Activated B cell treated with CpG ODN at 0.5 μM for 24 hours (primary cell): ENCODE measurements at regions not wholly inside any gene's neighbourhood (a gene's known extent, or its start where the extent isn't known, plus 50 kb on each side); places are given as distances from the start of the nearest gene placed in this dataset.
"Not testable (repeated sequence)": the region's sequence is repeated elsewhere in the genome, so short reads cannot be mapped to it uniquely, and the experiment has no call there.

Experiments
- ATAC-seq: fragments of 200-7000 bp; cut with Tn5 transposase; one replicate; pipeline ENCODE4 v1.10.0; 2021; ENCODE audit warnings: low read depth, mild to moderate bottlenecking, moderate library complexity
- CTCF ChIA-PET: fragments of 350-600 bp; sonication (Branson Sonifier 250); formaldehyde crosslinking; loops from one replicate; lab custom pipeline; 2021; ENCODE audit warnings: antibody characterized with exemption; lab: Charles Lee
- POLR2A ChIA-PET: fragments of 350-600 bp; sonication (Branson Sonifier 250); formaldehyde crosslinking; loops from one replicate; lab custom pipeline; 2021; ENCODE audit warnings: antibody characterized with exemption; lab: Charles Lee
- DNase-seq: peaks from one replicate; pipeline ENCODE4 v3.0.0; 2022
- H3K27ac Mint-ChIP-seq: one replicate; pipeline ENCODE4 v1.8.0; 2020; ENCODE audit warnings: mixed read lengths
- H3K27me3 Mint-ChIP-seq: one replicate; pipeline ENCODE4 v1.8.0; 2021; ENCODE audit warnings: mixed read lengths
- H3K36me3 Mint-ChIP-seq: one replicate; pipeline ENCODE4 v1.8.0; 2021; ENCODE audit warnings: low read depth, mixed read lengths
- H3K4me1 Mint-ChIP-seq: one replicate; pipeline ENCODE4 v1.8.0; 2021; ENCODE audit warnings: mixed read lengths
- H3K4me3 Mint-ChIP-seq: one replicate; pipeline ENCODE4 v1.8.0; 2020; ENCODE audit warnings: mild to moderate bottlenecking, mixed read lengths
- H3K9me3 Mint-ChIP-seq: one replicate; pipeline ENCODE4 v1.8.0; 2020; ENCODE audit warnings: mixed read lengths
- CTCF ChIP-seq: fragments of 200-600 bp; IDR thresholded peaks from one replicate; pipeline ENCODE4 v1.8.0; 2022; ENCODE audit warnings: antibody characterized with exemption, mild to moderate bottlenecking
- intact Hi-C: fragments of 100-400 bp; cut with micrococcal nuclease; formaldehyde crosslinking; loops from one replicate; pipeline ENCODE4 v1.15.1; 2024

- ChIA-PET POLR2A (no interaction called here), CTCF (no interaction called here)
- intact Hi-C loops, result no loop called here
- peaks cover 3% of the 10 kb centered on the region for H3K9me3 Mint-ChIP-seq
- H3K27ac Mint-ChIP-seq, result no peak overlapping the region
- no peaks in the 10 kb centered on the region for H3K36me3 Mint-ChIP-seq
- DNase-seq (no peak), ATAC-seq (no peak)
- H3K4me1 Mint-ChIP-seq, result no peaks in the 10 kb centered on the region
- no peak for TF ChIP-seq CTCF
- H3K27me3 Mint-ChIP-seq, result no peaks in the 10 kb centered on the region
- H3K4me3 Mint-ChIP-seq, result no peak overlapping the region
Measured at GRCh38 chr2:226093364-226093763, 693.9 kb downstream of the NYAP2 start.

DNA sequence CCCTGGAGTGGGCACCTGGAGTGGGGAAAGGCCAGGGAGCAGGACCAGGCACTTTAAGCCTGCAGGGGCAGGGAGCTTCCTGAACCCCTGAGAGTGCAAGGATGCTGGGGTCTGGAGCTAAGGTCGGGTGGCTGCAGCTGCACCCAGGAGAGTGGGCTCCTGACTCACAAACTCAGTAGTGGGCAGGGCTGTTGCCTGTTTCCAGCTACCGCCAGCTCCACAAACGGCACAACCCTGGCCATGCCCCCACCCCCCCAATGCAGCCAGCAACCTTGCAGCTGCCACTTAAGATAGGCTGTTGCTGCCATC, 688.8 kb downstream of the NYAP2 start:
- TF ChIP-seq CTCF, result no peak
- Mint-ChIP-seq H3K9me3 (no peaks in the 10 kb centered on the region), H3K27me3 (no peaks in the 10 kb centered on the region), H3K27ac (no peak overlapping the region), H3K4me3 (no peak overlapping the region), H3K4me1 (no peaks in the 10 kb centered on the region), H3K36me3 (no peaks in the 10 kb centered on the region)
- intact Hi-C loops, result no loop called here
- ATAC-seq (no peak), DNase-seq (no peak)
- CTCF ChIA-PET, result no interaction called here
- POLR2A ChIA-PET, result no interaction called here

- intact Hi-C loops, result no loop called here
- TF ChIP-seq CTCF, result no peak
- Mint-ChIP-seq H3K27me3 (no peaks in the 10 kb centered on the region), H3K4me3 (no peak overlapping the region), H3K27ac (no peak overlapping the region), H3K36me3 (no peaks in the 10 kb centered on the region), H3K4me1 (no peaks in the 10 kb centered on the region), H3K9me3 (no peaks in the 10 kb centered on the region)
- CTCF ChIA-PET, result no interaction called here
- ATAC-seq, result no peak
- POLR2A ChIA-PET, result no interaction called here
- DNase-seq, result no peak
Measured at GRCh38 chr2:226087505-226088365, 688.2 kb downstream of the NYAP2 start.

DNA sequence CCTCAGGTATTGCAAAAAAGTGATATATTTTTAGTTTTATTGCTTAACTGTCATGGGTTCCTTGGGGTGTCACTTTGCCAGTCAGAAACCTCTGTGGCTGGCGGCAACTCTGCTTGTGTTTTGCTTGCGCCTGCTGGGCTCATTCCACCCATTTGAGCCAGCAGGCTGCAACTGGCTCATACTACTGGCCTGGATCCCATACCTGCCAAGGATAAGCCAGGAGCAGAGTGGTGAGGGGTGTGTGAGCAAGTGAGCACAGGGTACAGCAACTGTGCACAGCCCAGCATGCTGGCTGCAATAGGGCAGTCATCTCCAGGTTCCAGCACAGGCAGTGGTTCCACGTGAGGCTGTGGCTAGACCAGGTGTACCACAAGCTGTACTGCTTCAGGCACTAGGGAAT, 687.5 kb downstream of the NYAP2 start:
- Mint-ChIP-seq H3K27me3 (no peaks in the 10 kb centered on the region), H3K9me3 (no peaks in the 10 kb centered on the region), H3K36me3 (no peaks in the 10 kb centered on the region), H3K4me1 (no peaks in the 10 kb centered on the region), H3K27ac (no peak overlapping the region), H3K4me3 (no peak overlapping the region)
- TF ChIP-seq CTCF, result no peak
- ATAC-seq (no peak), DNase-seq (no peak)
- CTCF ChIA-PET, result no interaction called here
- intact Hi-C loops, result no loop called here
- POLR2A ChIA-PET, result no interaction called here

DNA sequence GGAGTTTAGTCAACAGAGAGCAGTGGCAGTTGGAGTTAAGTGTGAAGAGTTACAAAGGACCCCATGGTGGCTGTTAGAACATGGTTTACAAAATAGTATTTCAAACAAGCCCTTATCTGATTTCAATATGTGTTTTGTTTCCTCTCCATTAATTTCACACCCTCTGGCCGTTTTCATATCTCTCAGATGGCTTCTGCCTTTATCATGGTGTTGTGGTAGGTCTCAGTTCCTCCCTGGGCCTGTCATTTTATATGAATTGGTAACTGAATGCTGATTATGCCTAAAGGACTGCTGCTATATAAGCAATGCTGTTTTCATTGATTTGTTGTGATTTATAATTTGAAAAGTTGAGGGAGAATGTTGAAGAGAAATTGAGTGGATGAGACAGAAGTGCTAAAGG, 686.7 kb downstream of the NYAP2 start:
- intact Hi-C loops, result no loop called here
- Mint-ChIP-seq H3K9me3 (no peaks in the 10 kb centered on the region), H3K36me3 (no peaks in the 10 kb centered on the region), H3K27ac (no peak overlapping the region), H3K4me3 (no peak overlapping the region), H3K4me1 (no peaks in the 10 kb centered on the region), H3K27me3 (no peaks in the 10 kb centered on the region)
- ATAC-seq (no peak), DNase-seq (no peak)
- no peak for TF ChIP-seq CTCF
- ChIA-PET CTCF (no interaction called here), POLR2A (no interaction called here)

- H3K36me3 Mint-ChIP-seq, CTCF ChIA-PET, POLR2A ChIA-PET, H3K27ac Mint-ChIP-seq, ATAC-seq, DNase-seq, H3K27me3 Mint-ChIP-seq, H3K4me3 Mint-ChIP-seq, intact Hi-C loops, H3K4me1 Mint-ChIP-seq, H3K9me3 Mint-ChIP-seq: not testable (repeated sequence)
Measured at GRCh38 chr2:226085425-226085824, 685.9 kb downstream of the NYAP2 start.
